Endothelial cell of umbilical vein (primary cell): ENCODE measurements at regions not wholly inside any gene's neighbourhood (a gene's known extent, or its start where the extent isn't known, plus 50 kb on each side); places are given as distances from the start of the nearest gene placed in this dataset.

Experiments used
- BruUV-seq: library from RNA; stranded (reverse); fragments of 400-500 nt; replicated peaks from 2 replicates; lab custom pipeline; 2021; lab: Mats Ljungman, UMichigan
- CTCF ChIA-PET: fragments of 300-600, 350-600 bp; sonication (Branson Sonifier 250); formaldehyde crosslinking; loops from one replicate; lab custom pipeline; 2021; ENCODE audit warnings: antibody characterized with exemption, inconsistent platforms; lab: Charles Lee
- POLR2A ChIA-PET: fragments of 300-600, 350-600 bp; sonication (Branson Sonifier 250); formaldehyde crosslinking; loops from one replicate; lab custom pipeline; 2021; ENCODE audit warnings: antibody characterized with exemption, inconsistent platforms; lab: Charles Lee
- DNase-seq: peaks from one replicate; pipeline ENCODE4 v3.0.0-alpha.2; 2011; ENCODE audit warnings: low read depth, low spot score
- FAIRE-seq: peaks from 2 replicates; lab custom pipeline; 2011; peaks lifted over from hg19 to GRCh38; lab: Jason Lieb, UNC
- H2AFZ ChIP-seq: 2 replicates; pipeline ENCODE4 v1.6.0; 2012; ENCODE audit warnings: low read depth, low read length, control low read depth, inconsistent platforms
- H3K27ac ChIP-seq: 2 replicates; pipeline ENCODE4 v1.5.1; 2011; ENCODE audit warnings: low read depth, mild to moderate bottlenecking, control low read depth, low read length, moderate library complexity; ENCODE audit not compliant: insufficient read depth
- H3K27me3 ChIP-seq, 2 experiments: 2 replicates each; pipeline versions ENCODE4 v1.6.0 to v1.6.1; 2011; ENCODE audit warnings: low read length in 2 of 2, mixed read lengths in 1 of 2; ENCODE audit not compliant: control insufficient read depth in 2 of 2, insufficient read depth in 2 of 2
- H3K36me3 ChIP-seq, 2 experiments: 2 replicates in 1 of 2; 3 replicates in 1 of 2; pipeline ENCODE4 v1.5.1; 2011; ENCODE audit warnings: low read length in 2 of 2, mild to moderate bottlenecking in 1 of 2, moderate library complexity in 1 of 2; ENCODE audit not compliant: control insufficient read depth in 2 of 2, insufficient read depth in 2 of 2; ENCODE audit errors: extremely low read depth in 1 of 2
- H3K4me1 ChIP-seq: 3 replicates; pipeline ENCODE4 v1.5.1; 2011; ENCODE audit warnings: mild to moderate bottlenecking, low read length; ENCODE audit not compliant: control insufficient read depth, insufficient read depth; ENCODE audit errors: extremely low read depth
- H3K4me2 ChIP-seq: 2 replicates; pipeline ENCODE4 v1.6.1; 2011; ENCODE audit warnings: low read length, control low read depth, mixed read lengths; ENCODE audit not compliant: insufficient read depth
- H3K4me3 ChIP-seq, 3 experiments: fragments of 200-600 bp in 1 of 3; sonication (generic), shearing (Covaris generic) in 1 of 3; replicated peaks in 1 of 3; 2 replicates each; pipeline ENCODE4 v1.5.1; 2011 to 2016; ENCODE audit warnings: control low read depth in 3 of 3, low read length in 3 of 3, mild to moderate bottlenecking in 2 of 3, inconsistent platforms in 1 of 3, low read depth in 1 of 3, moderate library complexity in 1 of 3; ENCODE audit not compliant: insufficient read depth in 1 of 3
- H3K79me2 ChIP-seq: 2 replicates; pipeline ENCODE4 v1.6.0; 2012; ENCODE audit warnings: low read length, inconsistent platforms; ENCODE audit not compliant: control insufficient read depth, insufficient read depth
- H3K9ac ChIP-seq: replicated peaks from 2 replicates; pipeline ENCODE3; 2011; ENCODE audit warnings: low read length, control low read depth; ENCODE audit not compliant: insufficient read depth; ENCODE audit errors: extremely low read depth
- H3K9me1 ChIP-seq: replicated peaks from 3 replicates; pipeline ENCODE4 v1.6.0; 2011; ENCODE audit warnings: mild to moderate bottlenecking, low read length; ENCODE audit not compliant: control insufficient read depth, insufficient read depth; ENCODE audit errors: extremely low read depth
- H3K9me3 ChIP-seq: replicated peaks from 2 replicates; pipeline ENCODE4 v1.5.1; 2012; ENCODE audit warnings: low read length, inconsistent platforms; ENCODE audit not compliant: control insufficient read depth, insufficient read depth
- H4K20me1 ChIP-seq: replicated peaks from 2 replicates; pipeline ENCODE3; 2011; ENCODE audit warnings: mild to moderate bottlenecking, low read length; ENCODE audit not compliant: control insufficient read depth, insufficient read depth; ENCODE audit errors: extremely low read depth
- EZH2 ChIP-seq: IDR thresholded peaks from 2 replicates; pipeline ENCODE4 v1.6.1; 2012; ENCODE audit warnings: borderline replicate concordance, low read depth, mild to moderate bottlenecking, moderate library complexity, low read length, inconsistent platforms; ENCODE audit not compliant: severe bottlenecking
- FOS ChIP-seq: IDR thresholded peaks from 2 replicates; pipeline ENCODE4 v1.6.1; 2011; ENCODE audit warnings: mild to moderate bottlenecking, low read length, moderate library complexity, borderline replicate concordance; ENCODE audit not compliant: insufficient read depth
- GATA2 ChIP-seq: IDR thresholded peaks from 2 replicates; pipeline ENCODE4 v1.7.0; 2011; ENCODE audit warnings: low read depth, mild to moderate bottlenecking, moderate library complexity, mixed read lengths, low read length; ENCODE audit not compliant: insufficient read length, insufficient read depth
- JUN ChIP-seq: IDR thresholded peaks from 2 replicates; pipeline ENCODE4 v1.6.1; 2011; ENCODE audit warnings: borderline replicate concordance, low read depth; ENCODE audit not compliant: insufficient read length, insufficient read depth
- MAX ChIP-seq: IDR thresholded peaks from 2 replicates; pipeline ENCODE4 v1.6.1; 2011; ENCODE audit not compliant: insufficient read depth, insufficient read length
- MYC ChIP-seq: IDR thresholded peaks from one replicate; pipeline ENCODE4 v1.6.1; 2011; ENCODE audit warnings: mild to moderate bottlenecking, low read depth, low read length
- POLR2A ChIP-seq: IDR thresholded peaks from 2 replicates; pipeline ENCODE4 v1.6.1; 2012; ENCODE audit warnings: low read depth, mild to moderate bottlenecking, control low read depth, low read length
- POLR2AphosphoS5 ChIP-seq: IDR thresholded peaks from 2 replicates; pipeline ENCODE4 v1.6.1; 2012; ENCODE audit warnings: low read depth, mild to moderate bottlenecking, control low read depth, low read length, moderate library complexity; ENCODE audit not compliant: insufficient read depth
- dilution Hi-C: fragments of 300-500 bp; cut with MboI; formaldehyde crosslinking; loops from one replicate; pipeline ENCODE4 v1.15.0; 2019; ENCODE audit warnings: low sequenced_read_pairs; ENCODE audit not compliant: extremely low pct_ligation_motif_present
- intact Hi-C: fragments of 100-400 bp; cut with micrococcal nuclease; formaldehyde crosslinking; loops from one replicate; pipeline ENCODE4 v1.10.0; 2022
- TF ChIP-seq, protein P1 (sequence below), 2 donors: IDR thresholded peaks; 1 replicate in 1 of 2; 2 replicates in 1 of 2; pipeline ENCODE4 v1.5.1; 2011; ENCODE audit warnings: low read length in 2 of 2, mild to moderate bottlenecking in 2 of 2, moderate library complexity in 2 of 2, control low read depth in 1 of 2, inconsistent platforms in 1 of 2, low read depth in 1 of 2; ENCODE audit not compliant: insufficient read depth in 1 of 2; ENCODE audit errors: extremely low read depth in 1 of 2

DNA sequence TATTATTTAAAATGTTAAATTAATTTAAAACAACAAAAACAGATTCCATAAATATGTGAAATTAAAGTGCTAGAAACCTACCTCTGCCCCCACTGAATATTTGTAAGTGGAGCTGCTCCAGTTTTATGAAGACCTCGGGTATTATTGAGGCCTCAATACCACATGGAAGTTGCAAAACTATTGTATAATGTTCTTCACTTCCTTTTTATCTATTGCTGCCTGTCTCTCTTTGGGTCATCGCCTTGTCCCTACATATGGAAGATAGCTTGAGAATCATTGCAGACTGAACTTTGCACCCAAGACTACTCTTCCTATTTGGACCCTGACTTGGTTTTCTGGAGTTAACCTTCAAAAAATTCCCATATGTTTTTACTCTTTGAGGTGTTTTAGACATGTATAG, 212.1 kb upstream of the NETO1 start:
- Histone ChIP-seq H3K4me2 (no peak overlapping the region), H3K36me3 (no peaks in the 10 kb centered on the region), H3K4me1 (no peaks in the 10 kb centered on the region), H3K9ac (no peak overlapping the region), H4K20me1 (no peaks in the 10 kb centered on the region), H2AFZ (no peak overlapping the region), H3K9me3 (peaks cover 6% of the 10 kb centered on the region), H3K27me3 (no peaks in the 10 kb centered on the region), H3K79me2 (no peaks in the 10 kb centered on the region), H3K27ac (no peak overlapping the region), H3K9me1 (no peaks in the 10 kb centered on the region), H3K4me3 (no peak overlapping the region)
- intact Hi-C loops (no loop called here), dilution Hi-C loops (no loop called here)
- BruUV-seq: no TSS peak
- FAIRE-seq (no peak), DNase-seq (no peak)
- TF ChIP-seq MYC (no peak), GATA2 (no peak), POLR2AphosphoS5 (no peak), JUN (no peak), EZH2 (no peak), FOS (no peak), MAX (no peak), POLR2A (no peak)
- ChIA-PET CTCF (no interaction called here), POLR2A (no interaction called here)

DNA sequence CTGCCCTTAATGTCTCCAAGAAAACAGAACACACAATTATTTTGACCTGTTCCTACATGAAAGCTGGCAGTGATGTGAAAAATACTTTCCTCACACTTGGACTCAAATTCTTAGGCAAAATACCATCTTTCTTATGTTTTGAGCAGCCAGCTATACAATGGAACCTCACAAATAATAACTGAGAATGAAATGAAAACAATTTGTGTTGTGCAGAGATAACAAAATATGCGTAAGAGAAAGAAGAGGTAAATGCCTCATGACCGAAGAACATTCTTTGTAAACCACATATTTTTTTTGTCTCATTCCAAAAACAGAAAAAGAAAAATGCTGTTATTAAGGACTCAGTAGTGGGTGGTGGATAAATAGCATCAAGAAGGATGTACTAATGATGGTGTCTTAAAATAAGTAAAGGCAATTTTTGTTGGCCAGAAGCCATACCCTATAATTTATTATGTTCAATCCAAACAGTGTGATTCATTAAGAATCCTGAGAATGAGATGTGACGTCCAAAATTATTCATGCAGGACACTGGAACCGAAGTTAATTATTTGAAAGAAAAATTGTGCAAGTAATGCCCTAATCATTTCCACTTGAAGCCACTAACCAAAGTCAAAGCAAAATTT, 193.0 kb upstream of the NETO1 start:
- dilution Hi-C loops: no loop called here
- Histone ChIP-seq H3K27ac (no peak overlapping the region), H3K9ac (no peak overlapping the region), H2AFZ (no peak overlapping the region), H3K27me3 (no peaks in the 10 kb centered on the region), H3K79me2 (no peaks in the 10 kb centered on the region), H4K20me1 (no peaks in the 10 kb centered on the region), H3K9me1 (no peaks in the 10 kb centered on the region), H3K9me3 (peaks cover 6% of the 10 kb centered on the region), H3K4me3 (no peak overlapping the region), H3K4me2 (no peak overlapping the region), H3K4me1 (no peaks in the 10 kb centered on the region), H3K36me3 (no peaks in the 10 kb centered on the region)
- intact Hi-C loops: no loop called here
- TF ChIP-seq POLR2A (no peak), POLR2AphosphoS5 (no peak), FOS (no peak), GATA2 (no peak), JUN (no peak), MYC (no peak), MAX (no peak), EZH2 (no peak)
- TF ChIP-seq, protein P1, sequence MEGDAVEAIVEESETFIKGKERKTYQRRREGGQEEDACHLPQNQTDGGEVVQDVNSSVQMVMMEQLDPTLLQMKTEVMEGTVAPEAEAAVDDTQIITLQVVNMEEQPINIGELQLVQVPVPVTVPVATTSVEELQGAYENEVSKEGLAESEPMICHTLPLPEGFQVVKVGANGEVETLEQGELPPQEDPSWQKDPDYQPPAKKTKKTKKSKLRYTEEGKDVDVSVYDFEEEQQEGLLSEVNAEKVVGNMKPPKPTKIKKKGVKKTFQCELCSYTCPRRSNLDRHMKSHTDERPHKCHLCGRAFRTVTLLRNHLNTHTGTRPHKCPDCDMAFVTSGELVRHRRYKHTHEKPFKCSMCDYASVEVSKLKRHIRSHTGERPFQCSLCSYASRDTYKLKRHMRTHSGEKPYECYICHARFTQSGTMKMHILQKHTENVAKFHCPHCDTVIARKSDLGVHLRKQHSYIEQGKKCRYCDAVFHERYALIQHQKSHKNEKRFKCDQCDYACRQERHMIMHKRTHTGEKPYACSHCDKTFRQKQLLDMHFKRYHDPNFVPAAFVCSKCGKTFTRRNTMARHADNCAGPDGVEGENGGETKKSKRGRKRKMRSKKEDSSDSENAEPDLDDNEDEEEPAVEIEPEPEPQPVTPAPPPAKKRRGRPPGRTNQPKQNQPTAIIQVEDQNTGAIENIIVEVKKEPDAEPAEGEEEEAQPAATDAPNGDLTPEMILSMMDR (IDR thresholded peaks at IDR 0.05; ENCODE audit: extremely low read depth in 1 of 2, insufficient read depth in 1 of 2, low read depth in 1 of 2, low read length in 2 of 2): no peak
- no peak for DNase-seq
- CTCF ChIA-PET: no interaction called here
- BruUV-seq: no TSS peak
- no peak for FAIRE-seq
- POLR2A ChIA-PET: no interaction called here
